Pons (tissue), 1 donor: ENCODE measurements at regions not wholly inside any gene's neighbourhood (a gene's known extent, or its start where the extent isn't known, plus 50 kb on each side); places are given as distances from the start of the nearest gene placed in this dataset.
A peak's percentile ranks its signal among the peaks of the same experiment; 100 is the strongest.

Experiments
- DNase-seq: peaks from one replicate; pipeline ENCODE4 v3.0.0-alpha.2; 2016; ENCODE audit warnings: low spot score

DNA sequence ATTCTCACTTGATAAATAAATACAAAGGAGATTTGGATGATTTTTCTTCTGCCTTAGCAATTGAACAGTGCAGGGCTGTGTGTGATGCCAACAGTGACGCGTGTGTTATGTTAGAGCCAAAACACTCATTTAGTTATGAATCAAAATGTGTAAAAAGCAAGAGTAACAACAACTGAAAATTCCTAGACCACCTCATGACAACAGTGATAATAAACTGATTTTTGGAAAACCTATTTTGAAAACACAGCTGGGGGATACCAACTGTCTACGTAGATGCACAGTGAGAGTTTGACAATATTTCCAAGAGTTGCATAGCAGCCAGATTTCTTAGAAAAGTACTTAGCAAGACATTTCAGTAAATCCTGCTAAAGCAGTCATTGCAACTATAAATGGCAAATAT lies 323.9 kb downstream of the GALR1 start:
- no peak for DNase-seq

DNA sequence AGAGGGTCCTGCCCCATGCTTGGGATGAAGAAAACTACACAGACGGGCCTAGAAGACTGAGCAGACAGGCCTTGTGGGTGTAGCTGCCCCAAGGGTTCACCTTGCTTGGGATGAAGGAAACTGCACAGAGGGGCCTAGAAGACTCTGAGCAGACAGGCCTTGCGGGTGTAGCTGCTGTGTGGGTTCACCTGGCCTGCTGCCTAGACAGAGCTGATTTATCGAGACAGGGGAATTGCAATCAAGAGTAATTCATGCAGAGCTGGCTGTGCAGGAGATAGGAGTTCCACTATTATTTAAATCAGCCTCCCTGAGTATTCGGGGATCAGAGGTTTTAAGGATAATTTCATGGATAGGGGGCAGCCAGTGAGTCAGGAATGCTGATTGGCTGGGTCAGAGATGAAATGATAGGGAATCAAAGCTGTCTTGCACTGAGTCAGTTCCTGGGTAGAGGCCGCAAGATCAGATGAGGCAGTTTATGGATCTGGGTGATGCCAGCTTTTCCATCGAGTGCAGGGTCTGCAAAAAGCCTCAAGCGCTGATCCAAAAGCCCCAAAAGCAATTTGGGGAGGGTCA lies 341.4 kb downstream of the GALR1 start:
- DNase-seq = no peak

DNA sequence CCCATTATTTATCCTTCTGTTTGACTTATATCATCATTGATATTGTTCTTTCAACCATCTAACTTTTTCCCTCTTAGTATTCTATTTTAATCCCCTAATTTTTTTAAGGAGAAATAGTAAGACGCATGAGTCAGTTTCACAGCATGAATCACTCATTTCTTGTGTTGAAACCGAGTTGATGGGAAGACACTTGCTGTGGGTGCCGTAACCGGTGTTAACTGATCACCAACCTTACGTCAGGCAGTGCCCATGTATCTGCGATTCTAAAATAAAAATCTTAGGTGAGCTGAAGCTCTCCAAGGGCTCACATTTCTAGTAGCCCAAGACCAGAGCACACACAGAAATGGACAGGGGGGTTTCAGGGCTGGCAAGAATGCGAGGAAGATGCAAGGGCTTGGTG lies 348.1 kb downstream of the GALR1 start:
- no peak for DNase-seq

DNA sequence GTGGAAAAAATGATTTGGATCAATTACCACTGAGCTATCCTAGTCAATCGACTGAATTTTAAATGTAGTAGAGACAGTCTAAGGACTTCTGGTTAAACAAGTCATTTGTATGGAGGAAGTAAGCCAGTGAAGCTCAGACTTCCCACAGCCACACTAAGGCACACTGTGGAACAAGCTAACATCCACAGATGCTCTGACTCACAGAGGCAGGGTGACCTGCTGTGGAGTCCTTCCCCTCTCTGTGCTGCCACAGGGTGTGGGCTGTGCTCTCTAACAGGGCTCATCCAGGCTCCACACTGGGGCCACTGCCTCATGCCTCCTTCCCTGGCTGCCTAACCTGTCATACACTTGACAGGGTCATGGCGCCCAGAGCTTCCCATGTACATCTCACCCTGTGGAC lies 351.0 kb downstream of the GALR1 start:
- no peak for DNase-seq

DNA sequence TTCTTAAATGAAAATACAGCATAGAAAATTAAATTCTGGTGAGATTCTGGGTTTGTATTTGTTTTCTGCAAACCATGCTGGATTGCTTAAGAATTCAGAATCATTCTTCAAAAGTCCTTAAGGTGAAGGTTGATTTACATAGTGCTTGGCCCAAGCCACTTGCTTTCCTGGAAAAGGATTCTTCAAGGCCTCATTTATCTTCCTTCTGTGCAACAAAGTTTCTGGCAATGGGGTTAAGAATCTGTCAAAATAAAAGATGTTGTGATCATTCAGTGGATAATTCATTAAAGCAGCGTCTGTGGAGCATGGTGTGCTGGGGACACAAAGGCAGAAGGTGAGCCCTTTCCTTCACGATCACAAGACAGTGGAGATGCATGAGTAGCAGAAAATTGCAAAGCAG lies 351.9 kb downstream of the GALR1 start:
- peak; percentile 21 for DNase-seq

DNA sequence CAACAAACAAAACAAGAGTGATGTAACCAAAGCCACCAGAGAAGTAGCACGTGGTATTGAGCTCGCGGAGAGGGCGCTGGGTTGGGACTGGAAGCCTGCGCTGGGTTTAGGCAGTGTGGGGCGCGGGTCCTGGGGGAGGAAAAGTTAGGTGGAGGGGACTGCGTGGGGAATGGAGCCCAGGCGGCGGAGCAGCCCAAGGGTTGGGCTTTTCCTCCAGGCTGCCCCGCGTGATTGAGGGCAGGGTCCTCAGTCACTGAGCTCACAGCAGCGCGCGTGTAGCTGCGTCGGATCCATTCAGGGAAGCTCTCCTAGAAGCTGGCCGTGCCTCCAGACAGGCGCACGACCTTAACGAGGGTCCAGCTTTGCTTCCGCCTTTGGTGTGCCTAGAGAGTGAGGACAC lies 357.4 kb downstream of the GALR1 start:
- no peak for DNase-seq

DNA sequence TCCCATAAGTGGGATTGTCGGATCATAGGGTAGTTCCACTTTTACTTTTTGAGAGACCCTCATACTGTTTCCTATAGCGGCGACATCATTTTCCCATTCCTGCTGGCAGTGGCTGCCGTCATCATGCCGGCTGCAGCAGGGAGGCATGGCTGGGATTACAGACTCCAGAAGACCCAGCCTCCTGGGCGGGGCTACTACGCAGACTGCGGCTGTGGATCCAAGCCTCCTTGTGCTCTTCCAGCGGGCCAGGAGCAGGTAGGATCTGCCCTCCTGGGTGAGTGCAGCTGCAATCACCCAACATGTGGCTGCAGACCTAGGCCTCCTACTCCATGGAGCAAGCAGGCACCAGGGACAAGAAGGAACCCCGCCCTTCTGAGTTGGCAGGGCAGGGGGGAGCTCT lies 359.2 kb downstream of the GALR1 start:
- no peak for DNase-seq

DNA sequence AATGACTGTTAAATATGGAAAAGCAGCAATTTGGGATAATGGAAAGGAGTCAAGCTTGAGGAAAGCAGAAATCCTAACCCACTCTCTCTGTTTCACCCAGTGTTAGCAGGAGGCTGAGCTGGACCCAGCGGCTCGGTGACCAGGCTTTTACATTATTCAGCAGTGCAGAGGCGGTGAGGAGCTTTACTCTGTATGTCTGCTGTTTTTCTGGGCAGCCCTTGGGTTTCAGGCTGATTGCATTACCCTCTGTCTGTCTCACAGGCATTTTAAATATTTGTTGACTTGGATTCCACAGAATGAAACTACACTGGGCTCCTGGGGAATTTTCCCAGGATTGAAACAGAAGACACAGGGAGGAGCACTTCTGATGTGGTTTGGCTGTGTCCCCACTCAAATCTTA lies 368.0 kb downstream of the GALR1 start:
- no peak for DNase-seq

DNA sequence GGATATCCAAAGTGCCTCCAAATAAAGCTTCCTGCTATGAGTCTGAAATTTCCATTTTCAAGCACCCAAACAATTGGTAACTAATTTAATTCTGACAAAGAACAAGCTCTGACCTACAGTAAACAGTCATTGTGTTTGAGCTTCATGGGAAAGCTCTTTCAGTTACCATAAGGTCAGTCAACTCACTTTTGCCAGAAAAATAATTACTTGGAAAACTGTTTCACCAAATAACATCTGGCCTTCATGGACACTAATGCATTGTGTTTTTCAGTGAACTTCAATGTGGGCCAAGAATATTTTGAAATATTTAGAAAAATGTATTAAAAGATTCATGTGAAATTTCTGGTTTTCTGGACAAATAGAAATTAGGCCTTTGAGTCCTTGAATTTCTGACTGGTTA lies 369.9 kb downstream of the GALR1 start:
- DNase-seq = no peak

DNA sequence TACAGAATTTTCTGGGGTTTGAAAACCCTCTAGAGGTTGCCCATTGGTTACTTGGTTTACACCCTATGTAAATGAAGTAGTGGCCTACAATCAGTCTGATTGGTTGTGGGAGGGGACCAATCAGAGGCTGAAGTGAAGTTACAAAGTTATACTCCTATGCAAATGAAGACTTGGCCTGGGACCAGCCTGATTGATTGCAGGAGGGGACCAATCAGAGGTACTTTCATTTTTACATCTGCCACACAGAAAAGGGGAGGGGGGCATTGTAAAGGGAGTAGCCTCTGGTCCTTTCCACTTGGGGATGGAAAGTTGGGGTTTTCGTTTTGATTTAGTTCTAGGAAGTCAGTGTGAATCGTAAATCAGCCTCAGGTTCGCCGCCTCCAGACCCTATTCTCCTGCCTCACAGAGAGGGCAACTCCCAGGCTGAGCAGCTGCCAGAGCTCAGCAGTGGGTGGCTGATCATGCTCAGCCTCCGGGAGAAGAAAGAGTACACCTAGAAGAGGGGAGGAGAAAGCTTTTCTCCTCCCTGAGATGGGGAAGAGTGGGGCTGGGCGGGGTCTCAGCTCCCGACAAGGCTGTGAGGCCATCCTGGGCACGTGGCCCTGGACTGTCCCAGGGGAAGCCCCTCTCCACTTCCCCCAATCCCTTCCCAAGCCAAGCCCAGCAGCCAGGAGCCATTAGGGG lies 372.5 kb downstream of the GALR1 start:
- DNase-seq = no peak

DNA sequence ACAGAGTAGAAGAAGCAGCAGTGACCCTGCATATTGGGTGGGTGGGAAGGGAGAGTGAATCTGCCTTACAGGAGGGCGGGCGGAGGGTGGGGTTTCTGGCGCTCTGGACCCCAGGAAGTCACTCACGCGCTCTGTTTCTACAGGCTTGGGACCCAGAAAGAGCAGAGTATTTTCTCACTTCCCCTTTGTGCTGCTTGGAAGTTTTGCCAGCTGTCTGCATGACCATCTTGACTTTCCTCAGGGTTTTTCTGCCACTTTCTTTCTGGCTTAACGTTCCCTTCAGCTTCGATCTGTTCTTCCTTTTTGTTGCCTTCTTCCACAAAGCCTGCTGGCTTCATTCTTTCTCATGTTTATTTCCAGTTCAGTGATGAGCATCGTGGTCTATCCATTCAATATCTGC lies 383.1 kb downstream of the GALR1 start:
- DNase-seq = peak; percentile 39

DNA sequence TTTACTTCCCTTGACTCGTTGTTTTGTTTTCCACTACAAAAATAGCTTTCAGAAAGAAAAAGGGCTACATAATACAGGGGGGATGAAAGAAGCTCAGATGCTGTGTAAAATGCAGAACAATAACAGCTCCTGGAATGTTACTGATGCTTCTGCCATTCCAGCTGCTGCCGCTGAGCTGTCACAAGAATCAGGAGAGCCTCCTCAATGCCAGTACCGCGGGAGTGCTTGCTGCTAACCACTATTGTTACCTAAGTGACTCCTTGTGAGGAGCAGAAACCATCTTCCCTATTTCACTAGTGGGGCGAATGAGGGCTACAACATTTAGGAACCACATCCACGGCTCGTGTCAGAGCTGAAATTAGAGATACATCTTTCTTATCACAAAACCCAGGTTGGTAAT lies 384.8 kb downstream of the GALR1 start:
- DNase-seq = no peak

DNA sequence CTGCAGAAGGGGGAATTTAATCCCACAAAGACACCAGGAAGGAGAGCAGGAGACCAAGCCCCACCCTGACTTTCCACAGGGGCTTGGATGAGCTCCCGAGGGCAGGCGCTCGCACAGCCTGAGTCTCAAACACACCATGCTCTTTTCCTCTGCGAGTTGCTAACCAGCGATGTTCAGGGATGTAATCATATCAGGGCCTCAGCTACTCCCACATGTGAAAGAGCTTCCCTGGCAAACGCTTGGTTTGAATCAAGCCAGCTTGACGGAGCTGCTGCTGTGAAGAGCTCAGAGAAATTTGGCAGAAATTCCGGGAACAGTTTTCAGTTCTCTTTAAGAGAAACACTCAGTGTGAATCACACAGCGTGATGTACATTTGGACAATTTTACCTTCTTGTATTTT lies 385.8 kb downstream of the GALR1 start:
- DNase-seq = peak; percentile 32

DNA sequence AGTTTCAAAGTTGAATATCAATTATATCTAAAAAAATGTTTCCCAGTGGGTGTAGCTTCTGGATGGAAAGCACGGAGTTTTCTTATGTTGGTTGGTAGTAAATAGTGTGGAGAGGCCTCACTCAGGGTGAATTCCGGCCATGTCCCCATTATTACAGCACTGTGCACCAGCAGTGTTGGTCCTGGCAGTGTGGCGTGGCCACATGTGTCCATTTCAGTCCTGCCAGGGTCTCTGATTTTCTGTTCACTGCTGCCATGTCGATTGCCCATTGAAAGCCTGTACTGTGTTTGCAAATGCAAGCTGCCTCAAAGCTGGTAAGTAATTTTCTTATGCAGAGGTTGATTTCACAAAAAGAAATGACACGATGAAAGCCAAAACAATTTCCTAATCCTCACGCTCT lies 386.2 kb downstream of the GALR1 start:
- DNase-seq = no peak

DNA sequence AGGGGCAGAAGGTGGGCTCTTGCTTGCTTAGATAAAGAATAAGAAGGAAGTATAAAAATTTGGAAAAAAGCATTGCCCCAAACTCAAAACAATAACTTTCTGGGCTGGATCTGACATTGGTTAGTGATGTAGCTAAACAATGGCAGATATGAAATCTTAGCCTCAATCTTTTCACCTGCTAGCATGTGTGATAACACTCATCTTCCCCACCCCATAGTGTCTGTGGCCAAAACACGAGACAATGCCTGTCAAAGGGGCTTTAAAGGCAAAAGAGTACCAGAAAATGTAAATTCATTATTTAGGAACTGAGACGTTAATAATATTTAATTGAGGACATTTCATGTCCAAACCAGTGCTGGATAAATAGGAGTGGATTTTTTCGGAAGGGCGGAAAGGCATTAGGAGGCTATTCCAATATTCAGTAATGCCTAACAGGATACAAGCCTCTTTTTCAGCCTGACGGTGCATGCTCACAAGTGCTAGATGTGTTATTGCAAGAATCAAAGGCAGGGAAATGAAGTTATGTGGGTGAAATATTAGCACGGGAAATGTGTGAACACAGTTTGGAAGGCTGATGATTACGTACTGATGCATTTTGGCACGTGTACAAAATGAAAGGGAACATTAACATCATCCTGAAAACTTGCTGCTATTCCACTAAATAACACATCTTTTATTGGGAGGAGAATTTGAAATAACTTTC lies 395.7 kb downstream of the GALR1 start:
- DNase-seq = no peak

DNA sequence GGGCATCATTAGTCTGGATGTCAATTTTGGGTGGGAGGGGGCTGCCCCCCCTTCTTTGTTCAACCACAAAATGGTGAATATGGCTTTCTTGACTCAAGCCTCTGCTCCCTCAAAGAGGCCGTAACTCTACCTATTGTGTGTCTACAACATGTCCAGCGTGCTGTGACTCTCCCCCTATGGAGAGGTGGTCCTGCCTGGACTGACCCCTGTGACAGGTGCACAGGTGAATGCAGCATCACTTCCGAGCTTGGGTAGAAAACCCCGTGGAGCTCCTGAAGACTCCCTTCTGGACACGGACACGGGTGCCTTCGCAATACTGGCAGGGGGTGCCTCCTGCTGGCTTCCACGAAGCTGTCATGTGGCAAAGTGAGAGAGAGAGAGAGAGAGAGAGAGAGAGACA lies 397.8 kb downstream of the GALR1 start:
- DNase-seq = no peak

DNA sequence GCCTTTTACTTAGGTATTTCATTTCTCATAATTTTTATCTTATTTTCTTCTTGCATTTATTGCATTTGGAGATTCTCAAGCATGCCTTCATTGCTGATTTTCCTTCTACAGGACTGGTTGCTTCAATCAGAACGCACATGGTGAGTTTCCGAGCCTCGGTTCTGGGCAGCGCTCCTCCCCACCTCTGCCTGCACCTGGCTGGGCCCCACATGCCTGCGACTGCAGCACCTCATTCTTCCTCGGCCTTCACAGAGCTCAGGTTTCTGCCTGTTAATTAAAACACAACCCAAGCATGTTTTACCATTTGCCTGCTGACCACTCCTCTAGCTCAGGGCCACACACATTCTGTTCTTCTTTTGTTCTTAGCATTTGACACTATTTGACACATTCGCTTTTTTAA lies 398.8 kb downstream of the GALR1 start:
- DNase-seq = no peak

DNA sequence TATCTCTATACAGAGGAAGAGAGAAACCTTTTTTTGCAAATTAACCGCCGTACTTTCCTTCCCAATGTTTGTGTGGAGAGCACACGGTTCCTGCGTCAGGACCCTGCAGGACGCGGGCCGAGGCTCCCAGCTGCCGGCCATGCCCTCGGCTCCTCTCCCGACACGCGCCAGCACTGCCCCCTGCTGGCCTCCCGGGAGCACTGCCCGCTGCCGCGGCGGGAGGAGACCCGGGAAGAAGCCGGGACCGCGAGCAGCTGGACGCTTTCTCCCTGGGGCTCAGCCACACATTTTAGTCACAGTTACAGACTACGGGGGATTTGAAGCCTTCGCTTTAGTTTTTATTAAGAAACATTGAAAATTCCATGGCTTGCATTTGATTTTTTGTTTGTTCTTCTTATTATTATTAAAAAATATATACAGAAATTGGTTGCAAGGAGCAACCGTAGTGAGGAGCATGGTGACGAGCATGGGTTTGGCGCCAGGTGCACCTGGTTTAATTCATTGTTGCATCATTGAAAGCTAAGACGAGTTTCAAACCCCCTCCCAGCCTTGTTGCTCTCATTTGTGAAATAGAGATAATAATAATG lies 401.2 kb downstream of the GALR1 start:
- DNase-seq = peak; percentile 65

DNA sequence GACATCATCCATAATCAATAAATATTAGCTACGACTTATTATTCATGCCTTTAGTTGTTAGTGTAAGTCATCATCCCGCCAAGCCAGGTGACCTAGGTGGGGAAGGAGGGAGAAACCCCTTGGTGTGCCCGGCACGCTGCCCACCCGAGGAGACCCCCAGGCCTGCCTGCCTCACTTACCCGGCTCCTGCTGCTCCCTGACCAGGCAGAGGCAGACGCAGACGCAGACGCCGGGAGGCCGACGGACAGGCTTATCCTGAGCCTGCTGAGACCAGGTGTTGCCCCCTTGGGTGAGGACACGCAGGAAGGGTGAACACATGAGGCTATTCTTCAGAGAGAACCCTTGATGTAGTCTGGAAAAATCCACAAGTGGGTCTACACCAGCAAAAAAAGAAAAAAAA lies 401.8 kb downstream of the GALR1 start:
- no peak for DNase-seq

DNA sequence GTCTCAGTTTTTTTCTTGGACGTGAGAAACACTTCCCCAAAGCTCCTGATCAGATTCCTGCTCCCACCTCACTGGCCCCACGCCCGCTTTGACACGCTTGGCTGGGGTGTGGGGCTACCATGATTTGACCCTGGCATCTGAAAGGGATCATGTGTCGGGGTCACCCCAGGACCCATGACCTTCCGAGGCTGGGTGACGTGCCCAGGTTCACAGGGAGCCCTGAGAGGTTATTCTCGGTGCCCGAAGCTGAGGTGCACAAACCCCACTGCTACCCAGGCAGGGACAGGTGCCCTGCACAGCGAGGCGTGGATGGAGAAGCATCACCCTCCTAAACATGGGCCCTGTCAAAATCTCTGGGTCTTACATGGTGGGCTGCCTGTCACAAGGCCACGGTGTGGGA lies 404.1 kb downstream of the GALR1 start:
- no peak for DNase-seq

DNA sequence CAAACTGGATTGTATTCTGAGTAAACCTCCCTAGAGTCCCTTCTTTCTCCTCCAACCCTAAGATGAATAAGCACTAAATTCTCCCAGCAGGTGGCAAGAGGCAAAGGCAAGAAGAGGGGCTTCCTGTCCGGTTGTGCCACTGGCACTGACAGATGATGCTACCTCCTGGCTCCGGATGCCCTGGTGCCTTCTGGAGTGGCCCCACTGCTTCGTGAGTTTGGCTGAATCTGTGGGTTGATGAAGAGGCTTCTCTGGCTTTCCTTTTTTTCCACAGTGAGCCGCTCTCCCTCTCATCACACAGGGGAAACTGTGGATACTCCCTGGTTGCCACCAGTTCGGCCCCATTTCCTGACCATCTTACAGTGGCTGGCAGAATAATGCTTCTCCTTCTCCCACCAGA lies 404.7 kb downstream of the GALR1 start:
- DNase-seq = no peak

DNA sequence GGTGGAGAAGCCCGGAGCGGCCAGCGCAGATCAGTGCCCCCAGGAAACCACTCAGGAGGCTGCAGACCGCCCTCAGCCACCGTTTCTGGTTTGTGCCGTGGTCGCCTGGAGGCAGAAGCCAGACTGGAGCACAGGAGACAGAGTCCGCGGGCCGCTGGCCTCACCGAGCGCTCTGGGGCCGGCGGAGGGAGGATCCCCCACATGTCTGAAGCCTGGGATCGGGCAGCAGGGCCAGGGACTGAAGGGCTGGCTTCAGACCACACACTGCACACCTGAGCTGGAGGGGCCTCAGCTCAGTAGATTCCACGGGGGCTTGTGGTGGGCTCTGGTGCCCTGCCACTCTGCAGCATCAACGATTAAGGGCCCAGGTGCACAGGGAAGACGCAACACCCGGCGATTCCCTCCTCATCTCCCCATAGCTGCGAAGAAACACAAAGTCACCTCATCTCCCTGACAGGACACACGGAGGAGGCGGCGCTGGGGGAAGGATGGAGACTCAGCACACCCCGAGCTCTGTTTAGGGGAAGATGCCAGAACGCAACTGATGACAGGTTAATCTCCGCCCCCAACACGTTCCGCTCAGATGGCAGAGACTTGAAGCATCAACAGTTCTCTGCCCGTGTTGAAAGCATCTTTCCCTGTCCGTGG lies 408.1 kb downstream of the GALR1 start:
- DNase-seq = no peak

DNA sequence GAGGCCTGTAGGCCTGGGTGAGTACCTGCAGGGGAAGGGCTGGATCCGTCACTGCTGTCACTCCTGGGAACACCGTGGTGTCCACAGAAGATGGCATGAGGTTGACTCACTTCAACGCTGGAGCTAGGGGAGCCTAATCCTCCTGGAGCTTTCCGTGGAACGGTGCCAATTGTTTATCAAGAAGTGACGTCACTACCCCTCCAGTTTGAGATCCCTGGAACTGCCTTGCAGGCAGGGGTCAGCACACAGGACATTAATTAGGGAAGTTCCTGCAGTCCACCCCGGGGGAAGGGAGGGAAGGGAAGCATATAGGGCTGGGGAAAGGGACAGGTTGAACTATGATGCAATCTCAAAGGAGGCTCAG lies 408.6 kb downstream of the GALR1 start:
- no peak for DNase-seq
